HEK293 (cell line): ENCODE measurements at regions not wholly inside any gene's neighbourhood (a gene's known extent, or its start where the extent isn't known, plus 50 kb on each side); places are given as distances from the start of the nearest gene placed in this dataset.

Source experiments
- CTCF ChIA-PET: fragments of 350-600 bp; formaldehyde crosslinking; extraction: SDS; loops from one replicate; lab custom pipeline; 2021; ENCODE audit warnings: antibody characterized with exemption; lab: Yijun Ruan, JAX
- POLR2A ChIA-PET: fragments of 300-600 bp; formaldehyde crosslinking; extraction: SDS; loops from one replicate; lab custom pipeline; 2020; ENCODE audit warnings: antibody characterized with exemption, inconsistent platforms; lab: Yijun Ruan, JAX
- H3K27ac ChIP-seq: fragments of 200-500 bp; sonication (Bioruptor generic); 2 replicates; pipeline ENCODE4 v1.5.1; 2014; ENCODE audit warnings: low read depth, low read length, control low read depth, inconsistent platforms; ENCODE audit errors: extremely low read depth
- H3K36me3 ChIP-seq, 2 experiments: fragments of 200-500 bp in 1 of 2; sonication (Bioruptor generic) in 1 of 2; 1 replicate in 1 of 2; 2 replicates in 1 of 2; pipeline ENCODE4 v1.5.1; 2014 to 2017; ENCODE audit warnings: inconsistent platforms in 2 of 2, low read length in 2 of 2; ENCODE audit not compliant: control insufficient read depth in 2 of 2, insufficient read depth in 1 of 2
- H3K4me1 ChIP-seq: fragments of 200-500 bp; sonication (Bioruptor generic); 2 replicates; pipeline ENCODE4 v1.5.1; 2014; ENCODE audit warnings: mild to moderate bottlenecking, low read length, inconsistent platforms; ENCODE audit not compliant: control insufficient read depth, insufficient read depth
- H3K4me3 ChIP-seq: 2 replicates; pipeline ENCODE4 v1.5.1; 2011; ENCODE audit warnings: low read depth, mild to moderate bottlenecking, control low read depth, low read length, moderate library complexity
- H3K9me3 ChIP-seq: fragments of 200-500 bp; sonication (Bioruptor generic); 2 replicates; pipeline ENCODE4 v1.5.1; 2014; ENCODE audit warnings: low read depth, low read length, inconsistent platforms; ENCODE audit not compliant: control insufficient read depth, insufficient read depth
- AEBP2 ChIP-seq: fragments of 450-650 bp; formaldehyde crosslinking; IDR thresholded peaks from 2 replicates; pipeline ENCODE4 v1.5.1; 2016; ENCODE audit warnings: missing biosample characterization, missing genetic modification characterization, borderline replicate concordance
- MZF1 ChIP-seq: fragments of 450-650 bp; formaldehyde crosslinking; IDR thresholded peaks from 2 replicates; pipeline ENCODE4 v1.5.1; 2017; ENCODE audit warnings: missing biosample characterization, missing genetic modification characterization, borderline replicate concordance
- YY1 ChIP-seq: fragments of 450-650 bp; formaldehyde crosslinking; IDR thresholded peaks from 2 replicates; pipeline ENCODE4 v1.5.1; 2018; ENCODE audit warnings: missing biosample characterization, missing genetic modification characterization
- ZBTB17 ChIP-seq: fragments of 450-650 bp; formaldehyde crosslinking; IDR thresholded peaks from 2 replicates; pipeline ENCODE4 v1.5.1; 2016; ENCODE audit warnings: missing biosample characterization, missing genetic modification characterization
- ZFP69B ChIP-seq: fragments of 450-650 bp; formaldehyde crosslinking; IDR thresholded peaks from 2 replicates; pipeline ENCODE4 v1.5.1; 2016; ENCODE audit warnings: missing biosample characterization, missing genetic modification characterization
- ZNF10 ChIP-seq: fragments of 450-650 bp; formaldehyde crosslinking; IDR thresholded peaks from 2 replicates; pipeline ENCODE4 v1.5.1; 2017; ENCODE audit warnings: missing biosample characterization, missing genetic modification characterization
- ZNF133 ChIP-seq: fragments of 450-650 bp; formaldehyde crosslinking; IDR thresholded peaks from 2 replicates; pipeline ENCODE4 v1.5.1; 2016; ENCODE audit warnings: missing biosample characterization, missing genetic modification characterization
- ZNF24 ChIP-seq: fragments of 450-650 bp; formaldehyde crosslinking; IDR thresholded peaks from 2 replicates; pipeline ENCODE4 v1.5.1; 2016; ENCODE audit warnings: missing biosample characterization, missing genetic modification characterization
- ZNF26 ChIP-seq: fragments of 450-650 bp; formaldehyde crosslinking; IDR thresholded peaks from 2 replicates; pipeline ENCODE4 v1.5.1; 2016; ENCODE audit warnings: missing biosample characterization, missing genetic modification characterization
- ZNF266 ChIP-seq: fragments of 450-650 bp; formaldehyde crosslinking; IDR thresholded peaks from 2 replicates; pipeline ENCODE4 v1.5.1; 2016; ENCODE audit warnings: missing biosample characterization, missing genetic modification characterization, low read depth
- ZNF302 ChIP-seq: fragments of 450-650 bp; formaldehyde crosslinking; IDR thresholded peaks from 2 replicates; pipeline ENCODE4 v1.5.1; 2016; ENCODE audit warnings: missing biosample characterization, missing genetic modification characterization, low read depth
- ZNF324 ChIP-seq: fragments of 450-650 bp; formaldehyde crosslinking; IDR thresholded peaks from 2 replicates; pipeline ENCODE4 v1.5.1; 2016; ENCODE audit warnings: missing biosample characterization, missing genetic modification characterization
- ZNF394 ChIP-seq: fragments of 450-650 bp; formaldehyde crosslinking; IDR thresholded peaks from 2 replicates; pipeline ENCODE4 v1.5.1; 2016; ENCODE audit warnings: missing biosample characterization, missing genetic modification characterization, mild to moderate bottlenecking, moderate library complexity, borderline replicate concordance
- ZNF544 ChIP-seq: fragments of 450-650 bp; formaldehyde crosslinking; IDR thresholded peaks from 2 replicates; pipeline ENCODE4 v1.5.0; 2017; ENCODE audit warnings: missing biosample characterization, missing genetic modification characterization
- ZNF558 ChIP-seq: fragments of 450-650 bp; formaldehyde crosslinking; IDR thresholded peaks from 2 replicates; pipeline ENCODE4 v1.5.1; 2016; ENCODE audit warnings: missing biosample characterization, missing genetic modification characterization
- ZNF777 ChIP-seq: fragments of 450-650 bp; formaldehyde crosslinking; IDR thresholded peaks from 2 replicates; pipeline ENCODE4 v1.5.1; 2017; ENCODE audit warnings: missing biosample characterization, missing genetic modification characterization, borderline replicate concordance
- TF ChIP-seq, protein P1 (sequence below): fragments of 450-650 bp; formaldehyde crosslinking; IDR thresholded peaks from 2 replicates; pipeline ENCODE4 v1.5.1; 2016; ENCODE audit warnings: missing biosample characterization, missing genetic modification characterization
- TF ChIP-seq, protein P2 (sequence below): fragments of 450-650 bp; formaldehyde crosslinking; IDR thresholded peaks from 2 replicates; pipeline ENCODE4 v1.5.1; 2017; ENCODE audit warnings: missing biosample characterization, missing genetic modification characterization

GRCh38 chr2:44843086-44843485, 98.4 kb upstream of the SIX3 start (continued):
- TF ChIP-seq AEBP2 (tag by site-specific recombination) (no peak), ZNF324 (tag by site-specific recombination) (no peak), ZFP69B (no peak), ZNF133 (tag by site-specific recombination) (no peak), ZNF394 (tag by site-specific recombination) (no peak), ZNF558 (tag by site-specific recombination) (no peak)

DNA sequence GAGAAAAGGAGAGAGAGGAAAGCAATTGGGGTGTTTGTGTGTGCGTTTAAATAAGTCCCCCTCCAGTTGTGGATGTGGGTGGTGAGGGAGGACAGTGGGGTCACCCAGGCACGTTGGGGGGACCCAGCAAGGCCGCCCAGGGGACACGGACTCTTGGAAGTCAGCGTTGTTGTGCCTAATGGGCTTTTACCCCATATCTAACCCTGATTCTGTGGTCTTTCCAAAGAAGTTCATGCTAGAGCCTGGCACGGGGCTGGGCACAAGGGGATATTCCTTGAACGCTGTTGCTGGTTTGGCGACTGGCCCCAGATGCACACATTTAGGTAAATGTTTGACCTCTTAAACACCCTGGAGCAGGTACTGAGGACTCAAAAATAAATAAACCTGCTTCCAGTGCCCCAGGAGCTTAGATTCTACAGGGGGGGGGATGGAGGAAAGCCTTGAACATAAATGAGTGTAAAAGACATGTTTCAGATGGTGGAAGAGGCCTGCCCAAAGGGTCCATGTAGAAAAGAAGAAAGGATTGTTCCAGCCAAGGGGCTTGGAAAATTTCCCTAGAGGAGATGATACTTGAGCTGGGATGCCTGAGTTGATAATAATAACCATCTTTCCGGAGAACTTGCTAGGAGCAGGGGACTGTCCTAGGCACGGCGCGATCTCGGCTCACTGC, 97.7 kb upstream of the SIX3 start:
- ChIA-PET CTCF (no interaction called here), POLR2A (no interaction called here)
- Histone ChIP-seq H3K4me1 (no peaks in the 10 kb centered on the region), H3K4me3 (no peak overlapping the region), H3K27ac (no peak overlapping the region), H3K36me3 (no peaks in the 10 kb centered on the region), H3K9me3 (no peaks in the 10 kb centered on the region)
- TF ChIP-seq ZFP69B: no peak
- TF ChIP-seq ZNF544 (tag by site-specific recombination): no peak
- no peak for TF ChIP-seq ZBTB17
- TF ChIP-seq ZNF24 (tag by site-specific recombination): no peak
- TF ChIP-seq ZNF302 (tag by site-specific recombination): no peak
- TF ChIP-seq ZNF266: no peak
- no peak for TF ChIP-seq ZNF10 (tag by site-specific recombination)
- TF ChIP-seq, protein P1, sequence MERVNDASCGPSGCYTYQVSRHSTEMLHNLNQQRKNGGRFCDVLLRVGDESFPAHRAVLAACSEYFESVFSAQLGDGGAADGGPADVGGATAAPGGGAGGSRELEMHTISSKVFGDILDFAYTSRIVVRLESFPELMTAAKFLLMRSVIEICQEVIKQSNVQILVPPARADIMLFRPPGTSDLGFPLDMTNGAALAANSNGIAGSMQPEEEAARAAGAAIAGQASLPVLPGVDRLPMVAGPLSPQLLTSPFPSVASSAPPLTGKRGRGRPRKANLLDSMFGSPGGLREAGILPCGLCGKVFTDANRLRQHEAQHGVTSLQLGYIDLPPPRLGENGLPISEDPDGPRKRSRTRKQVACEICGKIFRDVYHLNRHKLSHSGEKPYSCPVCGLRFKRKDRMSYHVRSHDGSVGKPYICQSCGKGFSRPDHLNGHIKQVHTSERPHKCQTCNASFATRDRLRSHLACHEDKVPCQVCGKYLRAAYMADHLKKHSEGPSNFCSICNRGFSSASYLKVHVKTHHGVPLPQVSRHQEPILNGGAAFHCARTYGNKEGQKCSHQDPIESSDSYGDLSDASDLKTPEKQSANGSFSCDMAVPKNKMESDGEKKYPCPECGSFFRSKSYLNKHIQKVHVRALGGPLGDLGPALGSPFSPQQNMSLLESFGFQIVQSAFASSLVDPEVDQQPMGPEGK: no peak
- TF ChIP-seq ZNF558 (tag by site-specific recombination): no peak

DNA sequence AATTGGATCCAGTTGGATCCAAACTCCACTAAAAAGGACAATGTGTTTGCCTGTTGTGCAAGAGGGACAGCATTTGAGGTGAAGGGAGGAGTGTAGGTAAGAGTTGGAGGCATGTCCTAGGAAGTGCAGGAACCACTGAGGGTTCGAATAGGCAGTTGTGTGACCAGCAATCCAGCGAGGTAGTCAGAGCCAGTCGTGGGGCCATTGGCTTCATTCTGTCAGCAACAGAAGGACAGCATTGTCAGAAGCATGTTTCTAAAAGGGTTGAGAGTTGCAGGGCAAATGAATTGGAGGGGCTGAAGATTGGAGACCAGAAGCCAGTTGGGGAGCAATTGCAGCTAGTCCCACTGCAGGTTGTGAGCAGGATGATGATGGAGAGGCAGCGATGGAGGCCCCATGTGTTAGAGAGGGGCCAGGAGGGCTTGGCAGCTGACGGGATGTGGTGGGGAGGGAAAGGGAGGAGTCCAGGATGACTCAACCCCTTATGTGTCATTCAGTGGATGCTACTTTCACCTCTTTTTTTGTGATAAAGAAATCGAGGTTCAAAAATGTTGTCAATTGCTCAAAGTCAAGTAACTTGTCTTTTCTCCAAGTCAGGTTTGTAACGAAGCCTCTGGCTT, 96.7 kb upstream of the SIX3 start:
- H3K27ac ChIP-seq: no peak overlapping the region
- CTCF ChIA-PET: no interaction called here
- POLR2A ChIA-PET: no interaction called here
- no peaks in the 10 kb centered on the region for H3K4me1 ChIP-seq
- H3K9me3 ChIP-seq: no peaks in the 10 kb centered on the region
- TF ChIP-seq, protein P2, sequence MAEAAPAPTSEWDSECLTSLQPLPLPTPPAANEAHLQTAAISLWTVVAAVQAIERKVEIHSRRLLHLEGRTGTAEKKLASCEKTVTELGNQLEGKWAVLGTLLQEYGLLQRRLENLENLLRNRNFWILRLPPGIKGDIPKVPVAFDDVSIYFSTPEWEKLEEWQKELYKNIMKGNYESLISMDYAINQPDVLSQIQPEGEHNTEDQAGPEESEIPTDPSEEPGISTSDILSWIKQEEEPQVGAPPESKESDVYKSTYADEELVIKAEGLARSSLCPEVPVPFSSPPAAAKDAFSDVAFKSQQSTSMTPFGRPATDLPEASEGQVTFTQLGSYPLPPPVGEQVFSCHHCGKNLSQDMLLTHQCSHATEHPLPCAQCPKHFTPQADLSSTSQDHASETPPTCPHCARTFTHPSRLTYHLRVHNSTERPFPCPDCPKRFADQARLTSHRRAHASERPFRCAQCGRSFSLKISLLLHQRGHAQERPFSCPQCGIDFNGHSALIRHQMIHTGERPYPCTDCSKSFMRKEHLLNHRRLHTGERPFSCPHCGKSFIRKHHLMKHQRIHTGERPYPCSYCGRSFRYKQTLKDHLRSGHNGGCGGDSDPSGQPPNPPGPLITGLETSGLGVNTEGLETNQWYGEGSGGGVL (tag by site-specific recombination): no peak
- TF ChIP-seq ZNF777 (tag by site-specific recombination) (no peak), MZF1 (tag by site-specific recombination) (no peak), YY1 (tag by site-specific recombination) (no peak), ZBTB17 (no peak), ZNF26 (tag by site-specific recombination) (no peak)
- H3K4me3 ChIP-seq: no peak overlapping the region
- H3K36me3 ChIP-seq: no peaks in the 10 kb centered on the region
